Neural cell (in vitro differentiated cells): ENCODE measurements at regions not wholly inside any gene's neighbourhood (a gene's known extent, or its start where the extent isn't known, plus 50 kb on each side); places are given as distances from the start of the nearest gene placed in this dataset.

Experiments
- EZH2 ChIP-seq: fragments of 200-600, 300-800 bp; shearing (Covaris generic), sonication (generic); IDR thresholded peaks from 2 replicates; pipeline ENCODE4 v1.6.1; 2014; ENCODE audit warnings: antibody characterized with exemption, low read length, borderline replicate concordance, mild to moderate bottlenecking; ENCODE audit not compliant: insufficient read depth, poor library complexity, severe bottlenecking
- POLR2AphosphoS5 ChIP-seq: IDR thresholded peaks from 2 replicates; pipeline ENCODE4 v1.6.1; 2012
- RAD21 ChIP-seq: fragments of 450-650 bp; conservative IDR thresholded peaks from 2 replicates; pipeline ENCODE4 v1.6.1; 2014; ENCODE audit warnings: antibody characterized with exemption, mild to moderate bottlenecking, moderate library complexity
- REST ChIP-seq: IDR thresholded peaks from 2 replicates; pipeline ENCODE4 v1.6.1; 2012; ENCODE audit warnings: borderline replicate concordance
- SMC3 ChIP-seq: fragments of 450-650 bp; conservative IDR thresholded peaks from 2 replicates; pipeline ENCODE4 v1.6.1; 2014; ENCODE audit warnings: antibody characterized with exemption, mild to moderate bottlenecking, moderate library complexity; ENCODE audit not compliant: poor library complexity
- TAF1 ChIP-seq: IDR thresholded peaks from 2 replicates; pipeline ENCODE4 v1.6.1; 2012; ENCODE audit warnings: low read depth
- TF ChIP-seq, protein P1 (sequence below): fragments of 450-650 bp; IDR thresholded peaks from 2 replicates; pipeline ENCODE4 v1.5.1; 2014; ENCODE audit warnings: antibody characterized with exemption, mild to moderate bottlenecking, moderate library complexity; ENCODE audit not compliant: poor library complexity, severe bottlenecking

- TF ChIP-seq, protein P1, sequence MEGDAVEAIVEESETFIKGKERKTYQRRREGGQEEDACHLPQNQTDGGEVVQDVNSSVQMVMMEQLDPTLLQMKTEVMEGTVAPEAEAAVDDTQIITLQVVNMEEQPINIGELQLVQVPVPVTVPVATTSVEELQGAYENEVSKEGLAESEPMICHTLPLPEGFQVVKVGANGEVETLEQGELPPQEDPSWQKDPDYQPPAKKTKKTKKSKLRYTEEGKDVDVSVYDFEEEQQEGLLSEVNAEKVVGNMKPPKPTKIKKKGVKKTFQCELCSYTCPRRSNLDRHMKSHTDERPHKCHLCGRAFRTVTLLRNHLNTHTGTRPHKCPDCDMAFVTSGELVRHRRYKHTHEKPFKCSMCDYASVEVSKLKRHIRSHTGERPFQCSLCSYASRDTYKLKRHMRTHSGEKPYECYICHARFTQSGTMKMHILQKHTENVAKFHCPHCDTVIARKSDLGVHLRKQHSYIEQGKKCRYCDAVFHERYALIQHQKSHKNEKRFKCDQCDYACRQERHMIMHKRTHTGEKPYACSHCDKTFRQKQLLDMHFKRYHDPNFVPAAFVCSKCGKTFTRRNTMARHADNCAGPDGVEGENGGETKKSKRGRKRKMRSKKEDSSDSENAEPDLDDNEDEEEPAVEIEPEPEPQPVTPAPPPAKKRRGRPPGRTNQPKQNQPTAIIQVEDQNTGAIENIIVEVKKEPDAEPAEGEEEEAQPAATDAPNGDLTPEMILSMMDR, result no peak
- TF ChIP-seq TAF1 (no peak), SMC3 (no peak), POLR2AphosphoS5 (no peak), REST (no peak), EZH2 (no peak), RAD21 (no peak)
Measured at GRCh38 chr19:28887920-28888618, 324.9 kb downstream of the UQCRFS1 start.
